ENCODE measurements at regions not wholly inside any gene's neighbourhood (a gene's known extent, or its start where the extent isn't known, plus 50 kb on each side); places are given as distances from the start of the nearest gene placed in this dataset.

DNA sequence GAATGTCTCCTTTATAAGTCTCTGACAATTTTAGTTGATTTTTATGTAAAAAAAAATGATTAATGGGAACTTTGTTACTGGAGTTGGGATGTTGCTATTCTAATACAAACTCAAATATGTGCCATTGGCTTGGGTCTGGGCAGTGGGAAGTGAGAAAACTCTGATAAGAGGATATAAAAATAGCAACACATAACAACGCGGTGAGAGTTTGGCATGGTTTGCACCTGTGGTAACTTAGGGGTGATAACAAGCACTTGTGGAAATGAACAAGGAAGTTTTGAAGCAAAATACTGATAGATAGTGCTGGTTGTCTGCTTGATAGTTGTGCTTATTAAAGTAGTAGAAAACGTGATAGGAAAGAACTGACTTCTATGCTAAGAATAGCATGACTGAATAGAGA is 743.3 kb upstream of the AGA start:
- H3K36me3 ChIP-seq, result no peaks in the 10 kb centered on the region
- no peaks in the 10 kb centered on the region for H3K27me3 ChIP-seq
- no peaks in the 10 kb centered on the region for H3K9me3 ChIP-seq
- DNase-seq (no peak), ATAC-seq (no peak)
- H3K4me1 ChIP-seq, result no peaks in the 10 kb centered on the region
- H3K27ac ChIP-seq, result no peak overlapping the region
- TF ChIP-seq, protein P1, sequence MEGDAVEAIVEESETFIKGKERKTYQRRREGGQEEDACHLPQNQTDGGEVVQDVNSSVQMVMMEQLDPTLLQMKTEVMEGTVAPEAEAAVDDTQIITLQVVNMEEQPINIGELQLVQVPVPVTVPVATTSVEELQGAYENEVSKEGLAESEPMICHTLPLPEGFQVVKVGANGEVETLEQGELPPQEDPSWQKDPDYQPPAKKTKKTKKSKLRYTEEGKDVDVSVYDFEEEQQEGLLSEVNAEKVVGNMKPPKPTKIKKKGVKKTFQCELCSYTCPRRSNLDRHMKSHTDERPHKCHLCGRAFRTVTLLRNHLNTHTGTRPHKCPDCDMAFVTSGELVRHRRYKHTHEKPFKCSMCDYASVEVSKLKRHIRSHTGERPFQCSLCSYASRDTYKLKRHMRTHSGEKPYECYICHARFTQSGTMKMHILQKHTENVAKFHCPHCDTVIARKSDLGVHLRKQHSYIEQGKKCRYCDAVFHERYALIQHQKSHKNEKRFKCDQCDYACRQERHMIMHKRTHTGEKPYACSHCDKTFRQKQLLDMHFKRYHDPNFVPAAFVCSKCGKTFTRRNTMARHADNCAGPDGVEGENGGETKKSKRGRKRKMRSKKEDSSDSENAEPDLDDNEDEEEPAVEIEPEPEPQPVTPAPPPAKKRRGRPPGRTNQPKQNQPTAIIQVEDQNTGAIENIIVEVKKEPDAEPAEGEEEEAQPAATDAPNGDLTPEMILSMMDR (IDR thresholded peaks at IDR 0.05), result no peak
- intact Hi-C loops (cut with DNase I), result no loop called here
- H3K4me3 ChIP-seq, result no peak overlapping the region

DNA sequence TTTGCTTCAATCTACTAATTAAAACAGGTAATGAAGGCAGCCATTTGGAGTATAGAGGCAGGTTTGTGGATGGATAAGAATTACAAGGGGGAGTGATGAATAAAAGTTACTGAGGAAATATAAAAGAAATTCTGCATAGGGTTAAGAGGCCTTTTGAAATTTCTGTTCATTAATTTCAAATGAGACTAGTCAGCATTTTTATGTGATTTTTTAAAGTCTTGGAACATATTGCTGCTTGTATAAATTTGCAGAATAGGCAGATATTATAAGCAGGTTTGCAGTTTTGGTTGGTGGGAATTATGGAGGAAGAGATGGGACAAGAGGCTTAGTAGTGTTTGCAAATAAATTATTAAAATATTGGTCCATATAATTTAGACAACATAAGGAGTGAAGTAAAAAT is 750.4 kb upstream of the AGA start:
- no peaks in the 10 kb centered on the region for H3K36me3 ChIP-seq
- H3K9me3 ChIP-seq, result no peaks in the 10 kb centered on the region
- DNase-seq, result no peak
- no peak overlapping the region for H3K27ac ChIP-seq
- intact Hi-C loops (cut with DNase I), result no loop called here
- H3K4me3 ChIP-seq, result no peak overlapping the region
- H3K4me1 ChIP-seq, result no peaks in the 10 kb centered on the region
- no peak for ATAC-seq
- H3K27me3 ChIP-seq, result no peaks in the 10 kb centered on the region
- TF ChIP-seq, protein P1 (IDR thresholded peaks at IDR 0.05), result no peak

DNA sequence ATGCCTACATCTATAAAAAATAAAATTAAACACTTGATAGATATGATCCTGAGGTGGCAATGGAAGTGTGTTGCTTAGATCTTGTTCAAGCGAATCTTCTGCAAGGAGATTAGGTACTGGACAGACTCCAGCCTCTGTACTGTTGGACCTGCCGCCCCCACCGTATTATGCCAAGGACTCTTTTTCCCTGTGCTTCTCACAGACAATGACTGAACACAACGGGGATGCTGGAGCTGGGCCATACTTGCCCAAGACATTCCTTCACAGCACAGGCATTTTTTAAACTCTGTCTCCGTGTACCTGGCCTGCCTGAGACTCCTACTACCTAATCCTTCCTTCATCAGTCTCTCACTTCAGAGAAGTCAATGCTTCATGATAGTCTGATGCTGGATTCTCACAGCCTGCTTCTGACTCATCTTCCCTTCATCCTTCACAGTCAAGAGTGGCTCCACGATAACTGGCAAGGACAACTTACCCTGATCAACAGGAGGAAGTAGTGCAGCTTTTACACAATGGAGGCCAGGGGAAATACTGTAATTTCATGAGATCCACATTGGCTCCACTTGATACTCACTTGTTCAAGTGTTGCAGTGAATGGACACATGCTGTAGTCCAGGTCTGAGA is 754.6 kb upstream of the AGA start:
- no peaks in the 10 kb centered on the region for H3K36me3 ChIP-seq
- H3K4me1 ChIP-seq, result no peaks in the 10 kb centered on the region
- no peaks in the 10 kb centered on the region for H3K9me3 ChIP-seq
- H3K27me3 ChIP-seq, result no peaks in the 10 kb centered on the region
- ATAC-seq (no peak), DNase-seq (no peak)
- H3K27ac ChIP-seq, result no peak overlapping the region
- intact Hi-C loops (cut with DNase I), result no loop called here
- TF ChIP-seq, protein P1 (IDR thresholded peaks at IDR 0.05), result no peak
- H3K4me3 ChIP-seq, result no peak overlapping the region

DNA sequence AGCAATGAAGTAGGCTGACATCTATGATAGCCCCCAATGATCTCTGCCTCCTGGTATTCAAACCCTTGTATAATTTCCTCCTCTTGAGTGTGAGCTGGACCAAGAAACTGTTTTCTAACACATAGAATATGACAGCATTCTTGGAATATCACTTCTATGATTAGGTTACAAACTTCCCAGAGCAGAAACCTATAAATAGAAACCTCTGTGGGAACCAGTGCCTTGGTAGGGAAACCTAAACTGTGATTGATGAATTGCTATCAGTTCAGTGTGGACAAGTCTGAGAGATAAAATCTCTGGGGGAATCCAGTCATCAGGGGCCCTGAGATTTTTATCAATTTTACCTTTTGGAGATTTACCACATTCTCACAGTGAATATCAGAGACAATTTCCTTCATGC is 756.5 kb upstream of the AGA start:
- no peak overlapping the region for H3K27ac ChIP-seq
- no peak for DNase-seq
- no peaks in the 10 kb centered on the region for H3K27me3 ChIP-seq
- ATAC-seq, result no peak
- no peak overlapping the region for H3K4me3 ChIP-seq
- no peaks in the 10 kb centered on the region for H3K4me1 ChIP-seq
- no peaks in the 10 kb centered on the region for H3K36me3 ChIP-seq
- intact Hi-C loops (cut with DNase I), result no loop called here
- H3K9me3 ChIP-seq, result no peaks in the 10 kb centered on the region
- TF ChIP-seq, protein P1 (IDR thresholded peaks at IDR 0.05), result no peak

DNA sequence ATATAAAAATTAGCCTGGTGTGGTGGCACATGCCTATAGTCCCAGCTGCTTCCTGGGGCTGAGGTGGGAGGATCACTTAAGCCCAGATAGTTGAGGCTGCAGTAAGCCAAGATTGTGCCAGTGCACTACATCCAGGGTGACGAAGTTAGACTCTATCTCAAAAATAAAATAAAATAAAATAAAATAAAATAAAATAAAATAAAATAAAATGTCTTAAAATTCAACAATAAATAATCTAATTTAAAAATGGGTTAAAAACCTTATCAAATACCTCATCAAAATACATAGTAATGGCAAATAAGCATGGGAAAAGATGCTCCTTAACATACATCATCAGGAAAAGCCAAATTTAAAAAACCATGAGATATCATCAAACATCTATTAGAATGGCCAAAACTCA is 760.2 kb upstream of the AGA start:
- DNase-seq (no peak), ATAC-seq (no peak)
- intact Hi-C loops (cut with DNase I), result no loop called here
- TF ChIP-seq, protein P1 (IDR thresholded peaks at IDR 0.05), result no peak
- H3K27me3 ChIP-seq, result no peaks in the 10 kb centered on the region
- no peaks in the 10 kb centered on the region for H3K4me1 ChIP-seq
- no peaks in the 10 kb centered on the region for H3K36me3 ChIP-seq
- no peak overlapping the region for H3K27ac ChIP-seq
- H3K4me3 ChIP-seq, result no peak overlapping the region
- H3K9me3 ChIP-seq, result no peaks in the 10 kb centered on the region

DNA sequence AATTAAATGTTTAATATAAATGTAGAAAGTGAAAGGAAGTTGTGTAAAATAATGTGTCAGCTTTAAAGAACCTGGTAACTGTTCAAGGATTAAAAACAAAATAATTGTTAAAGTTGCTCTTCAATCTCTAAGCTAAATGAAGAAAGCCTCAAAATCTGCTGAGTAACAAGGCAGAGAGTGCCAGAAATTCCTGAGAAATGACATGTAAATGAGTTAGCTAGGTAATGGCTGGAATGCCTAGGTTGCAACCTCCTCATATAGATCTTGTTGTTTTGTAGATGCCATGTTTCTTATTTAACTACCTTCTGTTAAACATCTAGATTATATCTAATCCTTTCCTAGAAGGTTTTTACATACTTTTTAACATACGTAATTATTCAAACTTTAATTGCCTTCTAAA is 763.6 kb upstream of the AGA start:
- Histone ChIP-seq H3K9me3 (no peaks in the 10 kb centered on the region), H3K27me3 (no peaks in the 10 kb centered on the region), H3K4me3 (no peak overlapping the region), H3K36me3 (no peaks in the 10 kb centered on the region), H3K27ac (no peak overlapping the region), H3K4me1 (no peaks in the 10 kb centered on the region)
- no peak for ATAC-seq
- intact Hi-C loops (cut with DNase I), result no loop called here
- TF ChIP-seq, protein P1 (IDR thresholded peaks at IDR 0.05), result no peak
- no peak for DNase-seq
